Astrocyte (in vitro differentiated cells and primary cell): ENCODE measurements at regions not wholly inside any gene's neighbourhood (a gene's known extent, or its start where the extent isn't known, plus 50 kb on each side); places are given as distances from the start of the nearest gene placed in this dataset.
"Not testable (repeated sequence)": the region's sequence is repeated elsewhere in the genome, so short reads cannot be mapped to it uniquely, and the experiment has no call there.

Source experiments
- DNase-seq: peaks from one replicate; pipeline ENCODE4 v3.0.0-alpha.2; 2010; ENCODE audit warnings: low read depth
- FAIRE-seq: peaks from 2 replicates; lab custom pipeline; 2011; peaks lifted over from hg19 to GRCh38; lab: Jason Lieb, UNC
- H2AFZ ChIP-seq: 2 replicates; pipeline ENCODE4 v1.6.0; 2012; ENCODE audit warnings: low read depth, low read length, inconsistent platforms
- H3K27ac ChIP-seq: 2 replicates; pipeline ENCODE4 v1.5.1; 2011; ENCODE audit warnings: low read depth, low read length, inconsistent platforms
- H3K27me3 ChIP-seq: 2 replicates; pipeline ENCODE4 v1.6.0; 2011; ENCODE audit warnings: low read length, inconsistent platforms; ENCODE audit not compliant: insufficient read depth
- H3K36me3 ChIP-seq: 2 replicates; pipeline ENCODE4 v1.5.1; 2011; ENCODE audit warnings: low read length, inconsistent platforms; ENCODE audit not compliant: insufficient read depth
- H3K4me1 ChIP-seq: 2 replicates; pipeline ENCODE4 v1.5.1; 2011; ENCODE audit warnings: low read length, inconsistent platforms; ENCODE audit not compliant: insufficient read depth
- H3K4me2 ChIP-seq: 2 replicates; pipeline ENCODE4 v1.6.0; 2012; ENCODE audit warnings: low read length, inconsistent platforms
- H3K4me3 ChIP-seq: 2 replicates; pipeline ENCODE4 v1.5.1; 2011; ENCODE audit warnings: low read depth, mild to moderate bottlenecking, low read length, inconsistent platforms; ENCODE audit not compliant: insufficient read depth
- H3K79me2 ChIP-seq: 2 replicates; pipeline ENCODE4 v1.6.0; 2012; ENCODE audit warnings: mild to moderate bottlenecking, low read length, inconsistent platforms; ENCODE audit not compliant: insufficient read depth
- H3K9ac ChIP-seq: 2 replicates; pipeline ENCODE4 v1.6.0; 2012; ENCODE audit warnings: mild to moderate bottlenecking, low read length, inconsistent platforms
- H3K9me3 ChIP-seq: 2 replicates; pipeline ENCODE4 v1.5.1; 2012; ENCODE audit warnings: low read depth, mild to moderate bottlenecking, low read length, inconsistent platforms; ENCODE audit not compliant: insufficient read depth
- H4K20me1 ChIP-seq: 2 replicates; pipeline ENCODE4 v1.6.0; 2012; ENCODE audit warnings: low read length, inconsistent platforms; ENCODE audit not compliant: insufficient read depth
- H3K27ac Mint-ChIP-seq: one replicate; pipeline ENCODE4 v1.8.0; 2021; ENCODE audit warnings: mild to moderate bottlenecking, mixed read lengths; ENCODE audit not compliant: unreplicated experiment
- H3K27me3 Mint-ChIP-seq: one replicate; pipeline ENCODE4 v1.8.0; 2021; ENCODE audit warnings: low read depth, mixed read lengths; ENCODE audit not compliant: unreplicated experiment
- H3K36me3 Mint-ChIP-seq: one replicate; pipeline ENCODE4 v1.8.0; 2021; ENCODE audit warnings: low read depth, mixed read lengths; ENCODE audit not compliant: unreplicated experiment
- H3K4me1 Mint-ChIP-seq: one replicate; pipeline ENCODE4 v1.8.0; 2021; ENCODE audit warnings: low read depth, mixed read lengths; ENCODE audit not compliant: unreplicated experiment
- H3K4me3 Mint-ChIP-seq: one replicate; pipeline ENCODE4 v1.8.0; 2021; ENCODE audit warnings: mild to moderate bottlenecking, moderate library complexity, mixed read lengths; ENCODE audit not compliant: unreplicated experiment
- H3K9me3 Mint-ChIP-seq: one replicate; pipeline ENCODE4 v1.8.0; 2021; ENCODE audit warnings: mild to moderate bottlenecking, mixed read lengths; ENCODE audit not compliant: unreplicated experiment

GRCh38 chr9:41075671-41076070, 52.8 kb downstream of the FOXD4L6 start:
- not testable (repeated sequence) for H2AFZ ChIP-seq, H3K4me1 Mint-ChIP-seq, H3K27ac Mint-ChIP-seq, H3K4me3 ChIP-seq, H3K36me3 ChIP-seq, H3K4me3 Mint-ChIP-seq, H3K4me1 ChIP-seq, DNase-seq, H4K20me1 ChIP-seq, H3K9me3 Mint-ChIP-seq, H3K79me2 ChIP-seq, H3K27me3 ChIP-seq, H3K9me3 ChIP-seq, FAIRE-seq, H3K36me3 Mint-ChIP-seq, H3K27ac ChIP-seq
- H3K9ac ChIP-seq: peak overlapping the region; percentile 87
- H3K4me2 ChIP-seq: peak overlapping the region; percentile 86
- H3K27me3 Mint-ChIP-seq: peaks cover 18% of the 10 kb centered on the region

GRCh38 chr9:41074356-41074942, 54.0 kb downstream of the FOXD4L6 start:
- not testable (repeated sequence) for H3K4me1 Mint-ChIP-seq, H3K27me3 ChIP-seq, H3K79me2 ChIP-seq, H4K20me1 ChIP-seq, H3K36me3 ChIP-seq, H3K9me3 ChIP-seq, H3K4me1 ChIP-seq, H3K36me3 Mint-ChIP-seq, H3K9me3 Mint-ChIP-seq, FAIRE-seq, H3K27ac Mint-ChIP-seq
- Mint-ChIP-seq H3K4me3 (peak overlapping the region; percentile 86), H3K27me3 (peaks cover 18% of the 10 kb centered on the region)
- peak; percentile 16 for DNase-seq
- H3K9ac ChIP-seq: peak overlapping the region; percentile 87
- peak overlapping the region; percentile 80 for H2AFZ ChIP-seq
- peak overlapping the region; percentile 64 for H3K4me3 ChIP-seq
- peak overlapping the region; percentile 86 for H3K4me2 ChIP-seq
- H3K27ac ChIP-seq: peak overlapping the region; percentile 61

GRCh38 chr9:41073471-41074243, 54.8 kb downstream of the FOXD4L6 start:
- not testable (repeated sequence) for H3K9me3 Mint-ChIP-seq, H3K4me1 ChIP-seq, FAIRE-seq, H4K20me1 ChIP-seq, H3K79me2 ChIP-seq, H3K9me3 ChIP-seq, H3K27me3 ChIP-seq, H3K4me1 Mint-ChIP-seq, H3K36me3 ChIP-seq, H3K36me3 Mint-ChIP-seq, H3K27ac Mint-ChIP-seq, H3K27ac ChIP-seq
- Mint-ChIP-seq H3K27me3 (peaks cover 18% of the 10 kb centered on the region), H3K4me3 (peak overlapping the region; percentile 82)
- H3K4me3 ChIP-seq: peak overlapping the region; percentile 64
- peak overlapping the region; percentile 86 for H3K4me2 ChIP-seq
- H3K9ac ChIP-seq: peak overlapping the region; percentile 87
- H2AFZ ChIP-seq: peak overlapping the region; percentile 80
- peak; percentile 12 for DNase-seq

DNA sequence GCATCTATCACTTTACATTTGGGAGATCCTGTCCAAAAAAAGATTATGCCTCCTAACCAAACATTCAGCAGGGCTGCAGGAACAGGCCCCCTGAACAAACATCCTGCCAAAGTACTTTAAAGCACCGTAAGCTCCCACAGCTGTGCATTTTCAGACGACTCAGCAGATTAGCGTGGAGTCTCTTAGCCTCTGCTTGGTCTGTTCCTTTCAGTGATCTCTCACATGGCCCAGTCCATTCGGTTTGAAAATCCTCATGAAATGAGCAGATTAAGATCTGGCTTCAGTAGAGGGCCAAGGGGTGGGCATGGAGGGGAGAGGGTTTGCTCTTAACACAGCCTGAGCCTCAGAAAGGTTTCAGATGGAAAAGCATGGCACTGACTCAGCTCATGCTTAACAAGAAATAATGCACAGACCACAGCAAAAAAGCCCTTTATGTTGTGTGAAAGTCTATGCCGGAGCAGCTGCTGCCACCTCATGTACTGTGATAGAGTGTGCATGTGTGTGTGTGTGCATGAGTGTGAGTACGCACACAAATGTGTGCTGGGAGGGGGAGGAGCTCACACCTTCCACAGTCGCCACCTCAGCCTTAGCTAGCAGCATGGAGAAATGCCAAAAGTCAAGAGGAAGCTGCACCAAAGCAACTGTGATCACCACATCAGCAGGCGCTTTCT, 64.2 kb downstream of the FOXD4L6 start:
- H3K27ac Mint-ChIP-seq, FAIRE-seq, H3K79me2 ChIP-seq, H3K4me1 Mint-ChIP-seq, H3K36me3 ChIP-seq, H3K9me3 ChIP-seq, H3K9me3 Mint-ChIP-seq, H3K4me3 Mint-ChIP-seq, H3K36me3 Mint-ChIP-seq, H3K27me3 Mint-ChIP-seq, H4K20me1 ChIP-seq, H3K4me1 ChIP-seq, H3K27me3 ChIP-seq: not testable (repeated sequence)
- H3K4me2 ChIP-seq: peak overlapping the region; percentile 77
- H3K9ac ChIP-seq: peak overlapping the region; percentile 67
- DNase-seq: peak; percentile 38
- H3K4me3 ChIP-seq: peak overlapping the region; percentile 33
- peak overlapping the region; percentile 82 for H3K27ac ChIP-seq
- peak overlapping the region; percentile 21 for H2AFZ ChIP-seq

DNA sequence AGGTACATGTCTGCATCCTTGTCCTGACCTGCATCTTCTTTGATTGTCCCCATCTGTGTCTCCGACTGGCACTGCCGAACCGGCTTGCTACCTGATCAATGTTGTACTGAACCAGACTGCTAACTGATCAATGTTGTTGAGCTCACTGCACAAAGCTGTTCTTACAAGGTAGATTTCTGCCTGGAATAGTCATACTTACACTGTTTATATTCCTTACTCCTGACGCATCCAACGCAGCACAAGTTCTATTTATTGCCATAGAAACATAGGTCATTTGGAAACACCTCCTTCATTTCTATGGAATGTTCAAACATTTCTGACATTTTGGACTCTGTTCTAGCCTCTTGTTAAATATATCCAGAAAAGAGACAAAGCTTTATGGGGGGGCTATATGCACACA, 65.2 kb downstream of the FOXD4L6 start:
- Histone ChIP-seq H3K4me2 (peak overlapping the region; percentile 37), H3K27ac (peak overlapping the region; percentile 58)
- not testable (repeated sequence) for H3K36me3 ChIP-seq, H2AFZ ChIP-seq, H4K20me1 ChIP-seq, H3K27me3 ChIP-seq, H3K36me3 Mint-ChIP-seq, H3K4me1 Mint-ChIP-seq, H3K4me3 Mint-ChIP-seq, H3K27me3 Mint-ChIP-seq, H3K79me2 ChIP-seq, FAIRE-seq, H3K4me1 ChIP-seq, H3K9ac ChIP-seq, H3K4me3 ChIP-seq, H3K9me3 ChIP-seq, H3K9me3 Mint-ChIP-seq
- peak overlapping the region; percentile 1 for H3K27ac Mint-ChIP-seq
- DNase-seq: peak; percentile 61
